ENCODE measurements at regions not wholly inside any gene's neighbourhood (a gene's known extent, or its start where the extent isn't known, plus 50 kb on each side); places are given as distances from the start of the nearest gene placed in this dataset.

- in situ Hi-C loops (cut with MboI; ENCODE audit: low sequenced_read_pairs), result loop anchor here (5.0 to 10.0 kb wide), 2 partner anchors 101 to 273 kb away; partner anchors contain the start of gene PIGC
Measured at GRCh38 chr1:172717722-172718465, 59.0 kb downstream of the FASLG start.

GRCh38 chr1:172719066-172719627, 60.2 kb downstream of the FASLG start:
- in situ Hi-C loops (cut with MboI; ENCODE audit: low sequenced_read_pairs), result loop anchor here (5.0 to 10.0 kb wide), 2 partner anchors 102 to 274 kb away; partner anchors contain the start of gene PIGC

DNA sequence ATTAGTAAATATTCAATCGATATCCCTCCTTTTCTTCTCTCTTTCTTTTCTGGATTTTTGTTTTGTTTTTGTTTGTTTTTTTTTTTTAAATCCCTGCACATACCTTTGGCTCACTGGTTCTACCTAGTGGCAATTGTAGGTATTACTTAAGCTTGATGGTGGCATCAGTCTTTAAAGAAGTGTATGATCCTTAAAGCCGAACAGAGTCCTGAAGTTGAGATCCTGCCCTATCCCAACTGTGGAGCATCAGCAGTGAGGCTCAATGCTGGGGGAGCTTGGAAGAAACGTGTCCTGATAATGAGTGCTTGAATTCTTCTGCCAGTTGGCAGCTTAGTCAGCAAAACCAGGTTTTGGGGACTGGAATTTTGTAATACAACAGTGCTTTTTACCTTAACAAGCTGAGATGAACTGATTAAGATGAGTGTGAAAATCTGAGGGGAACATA, 60.8 kb downstream of the FASLG start:
- in situ Hi-C loops (cut with MboI; ENCODE audit: low sequenced_read_pairs), result loop anchor here (5.0 to 10.0 kb wide), 2 partner anchors 102 to 275 kb away; partner anchors contain the start of gene PIGC

- in situ Hi-C loops (cut with MboI; ENCODE audit: low sequenced_read_pairs), result no loop called here
Measured at GRCh38 chr1:172720339-172720738, 61.4 kb downstream of the FASLG start.

GRCh38 chr1:172723251-172723650, 64.3 kb downstream of the FASLG start:
- in situ Hi-C loops (cut with MboI; ENCODE audit: low sequenced_read_pairs), result no loop called here

- in situ Hi-C loops (cut with MboI; ENCODE audit: low sequenced_read_pairs), result no loop called here
Measured at GRCh38 chr1:172724232-172724631, 65.3 kb downstream of the FASLG start.

DNA sequence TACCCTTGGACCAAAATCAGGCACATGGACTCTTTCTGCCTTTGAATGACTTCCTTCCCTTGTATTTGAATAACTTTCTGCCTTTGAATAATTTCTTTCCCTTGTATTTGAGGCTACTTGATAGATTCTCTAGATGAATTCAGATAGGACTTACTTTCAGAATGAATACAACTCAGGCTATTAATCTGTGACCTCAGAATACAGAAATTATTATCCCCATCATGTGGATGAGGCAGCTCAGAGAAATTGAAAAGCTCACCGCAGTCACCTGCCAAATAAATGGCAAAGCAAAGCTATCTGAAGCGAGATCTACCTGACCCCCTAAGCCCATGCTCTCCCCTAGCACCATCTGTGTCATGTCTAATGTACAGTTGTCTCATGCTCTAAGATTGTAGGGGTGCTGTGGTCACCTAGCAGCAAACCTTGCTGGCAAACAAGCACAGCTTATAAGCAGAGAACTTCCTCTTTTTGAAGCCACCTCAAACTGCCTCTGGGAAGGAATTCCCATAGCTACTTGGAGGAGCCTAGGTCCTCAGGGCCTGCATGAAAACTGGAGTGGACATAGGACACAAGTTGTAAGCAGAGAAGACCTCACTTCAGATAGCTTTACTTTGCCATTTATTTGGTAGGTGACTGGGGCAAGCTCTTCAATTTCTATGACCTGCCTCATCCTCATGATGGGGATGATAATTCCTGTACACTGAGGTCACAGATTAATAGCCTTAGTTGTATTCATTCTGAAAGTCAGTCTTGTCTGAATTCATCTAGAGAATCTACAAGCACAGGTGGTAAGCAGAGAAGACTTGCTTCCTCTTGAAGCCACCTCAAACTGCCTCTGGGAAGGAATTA, 66.1 kb downstream of the FASLG start:
- in situ Hi-C loops (cut with MboI; ENCODE audit: low sequenced_read_pairs), result loop anchor here (25.0 kb wide), 3 partner anchors 1112 to 1487 kb away; no protein-coding TSS in a partner anchor

- in situ Hi-C loops (cut with MboI; ENCODE audit: low sequenced_read_pairs), result loop anchor here (25.0 kb wide), 3 partner anchors 1111 to 1486 kb away; no protein-coding TSS in a partner anchor
Measured at GRCh38 chr1:172726740-172727139, 67.8 kb downstream of the FASLG start.

DNA sequence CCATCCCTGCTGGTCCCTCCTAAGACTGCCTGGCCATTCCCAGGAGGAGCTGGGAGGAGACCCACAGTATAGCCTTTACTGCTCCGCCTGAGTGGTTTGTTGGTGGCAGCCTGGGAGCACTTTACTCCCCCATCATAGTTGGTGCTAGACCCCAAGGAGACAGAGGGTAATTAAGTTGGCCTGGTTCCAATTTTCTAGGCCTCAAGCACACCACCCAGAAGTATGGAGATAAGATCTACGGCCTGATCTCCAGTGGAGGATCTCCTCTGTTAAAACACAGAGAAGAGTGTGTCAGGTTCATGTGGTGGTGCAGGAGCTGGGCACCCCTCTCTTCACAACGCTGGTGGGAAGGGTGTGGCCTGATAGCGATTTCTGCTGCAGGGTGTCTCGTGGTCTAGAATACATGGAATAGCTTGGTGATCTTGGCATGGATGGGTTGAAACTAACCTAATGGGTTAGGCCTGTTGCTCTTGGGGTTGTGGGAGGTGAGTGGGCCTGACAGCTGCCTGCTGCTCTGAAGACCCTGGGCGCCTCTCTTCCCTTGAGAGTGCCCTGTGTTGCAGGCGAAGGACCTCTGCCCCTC, 68.5 kb downstream of the FASLG start:
- in situ Hi-C loops (cut with MboI; ENCODE audit: low sequenced_read_pairs), result loop anchor here (25.0 kb wide), 3 partner anchors 1110 to 1485 kb away; no protein-coding TSS in a partner anchor

DNA sequence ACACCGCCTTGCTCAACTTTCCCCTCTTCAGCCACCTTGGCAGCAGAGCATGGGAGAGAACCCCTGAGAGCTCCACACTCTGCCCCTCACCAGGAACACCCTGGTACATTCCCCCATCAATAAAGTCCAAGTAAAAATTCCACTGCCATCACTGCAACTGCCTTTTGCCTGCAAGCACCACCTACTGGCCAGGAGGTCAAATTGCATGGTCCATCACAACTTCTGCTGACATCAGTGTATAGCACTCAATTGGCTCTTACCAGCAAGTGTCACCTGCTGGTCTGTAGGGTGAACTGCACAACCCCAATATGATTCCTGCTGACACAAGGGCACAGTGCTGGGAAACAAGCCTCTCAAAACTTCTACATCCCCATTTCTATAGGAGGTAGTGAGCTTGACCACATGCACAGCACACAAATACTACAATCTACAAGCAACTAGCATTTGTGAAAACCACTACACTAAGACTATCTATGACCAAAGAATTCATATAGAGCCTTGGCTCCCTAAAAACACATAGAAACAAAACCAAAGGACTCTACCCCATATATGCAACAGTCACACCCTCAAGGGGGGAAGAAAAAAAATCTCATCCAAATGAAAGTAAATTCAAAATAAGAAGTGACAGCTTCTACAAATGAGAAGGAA, 69.2 kb downstream of the FASLG start:
- in situ Hi-C loops (cut with MboI; ENCODE audit: low sequenced_read_pairs), result loop anchor here (25.0 kb wide), 3 partner anchors 1109 to 1484 kb away; no protein-coding TSS in a partner anchor

GRCh38 chr1:172728705-172729104, 69.8 kb downstream of the FASLG start:
- in situ Hi-C loops (cut with MboI; ENCODE audit: low sequenced_read_pairs), result loop anchor here (25.0 kb wide), 3 partner anchors 1109 to 1484 kb away; no protein-coding TSS in a partner anchor

GRCh38 chr1:172732427-172732826, 73.5 kb downstream of the FASLG start:
- in situ Hi-C loops (cut with MboI; ENCODE audit: low sequenced_read_pairs), result loop anchor here (25.0 kb wide), 3 partner anchors 1105 to 1480 kb away; no protein-coding TSS in a partner anchor

GRCh38 chr1:172733815-172734214, 74.9 kb downstream of the FASLG start:
- in situ Hi-C loops (cut with MboI; ENCODE audit: low sequenced_read_pairs), result loop anchor here (25.0 kb wide), 3 partner anchors 1103 to 1478 kb away; no protein-coding TSS in a partner anchor

- in situ Hi-C loops (cut with MboI; ENCODE audit: low sequenced_read_pairs), result loop anchor here (25.0 kb wide), 3 partner anchors 1099 to 1474 kb away; no protein-coding TSS in a partner anchor
Measured at GRCh38 chr1:172738389-172738788, 79.5 kb downstream of the FASLG start.

- in situ Hi-C loops (cut with MboI; ENCODE audit: low sequenced_read_pairs), result loop anchor here (10.0 to 25.0 kb wide), 5 partner anchors 672 to 1992 kb away; no protein-coding TSS in a partner anchor
Measured at GRCh38 chr1:172742599-172743500, 83.9 kb downstream of the FASLG start.

GRCh38 chr1:172745014-172745413, 86.1 kb downstream of the FASLG start:
- in situ Hi-C loops (cut with MboI; ENCODE audit: low sequenced_read_pairs), result loop anchor here (5.0 to 25.0 kb wide), 6 partner anchors 462 to 1990 kb away; partner anchors contain the start of gene TNFSF4

GRCh38 chr1:172746091-172746949, 87.4 kb downstream of the FASLG start:
- in situ Hi-C loops (cut with MboI; ENCODE audit: low sequenced_read_pairs), result loop anchor here (5.0 to 25.0 kb wide), 6 partner anchors 461 to 1988 kb away; partner anchors contain the start of gene TNFSF4

Data from HL-60/S4 (cell line).